ENCODE measurements at regions not wholly inside any gene's neighbourhood (a gene's known extent, or its start where the extent isn't known, plus 50 kb on each side); places are given as distances from the start of the nearest gene placed in this dataset.

DNA sequence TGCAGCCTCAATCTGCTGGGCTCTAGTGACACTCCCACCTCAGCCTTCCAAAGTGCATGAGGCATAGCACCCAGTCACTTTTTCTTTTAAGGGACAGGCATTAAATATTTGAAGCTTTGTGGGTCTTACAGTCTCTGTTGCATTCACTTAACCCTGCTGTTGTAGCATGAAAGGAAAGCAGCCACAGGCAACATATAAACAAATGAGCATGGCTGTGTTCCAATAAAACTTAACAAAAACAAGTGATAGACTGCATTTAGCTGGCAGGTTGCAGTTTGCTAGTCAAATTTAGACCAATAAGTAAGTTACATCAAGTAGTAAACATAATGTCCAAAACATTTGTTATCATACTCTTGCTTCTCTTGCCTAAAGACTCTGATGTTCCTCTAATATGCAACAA is 297.3 kb upstream of the MMADHC start:
- FAIRE-seq: no peak
- no TSS peak for BruUV-seq (replicated peaks)
- CTCF ChIA-PET: no interaction called here

More for the DNA sequence above, 297.3 kb upstream of the MMADHC start:
- no peaks in the 10 kb centered on the region for H3K27me3 ChIP-seq (ENCODE audit: control insufficient read depth in 2 of 2, insufficient read depth in 2 of 2, low read length in 2 of 2)
- DNase-seq (ENCODE audit: low read depth, low spot score): peak; percentile 12
- H3K4me2 ChIP-seq (ENCODE audit: insufficient read depth, low read length): no peak overlapping the region
- H3K4me1 ChIP-seq (ENCODE audit: control insufficient read depth, extremely low read depth, insufficient read depth, low read length): no peaks in the 10 kb centered on the region
- H4K20me1 ChIP-seq (replicated peaks; ENCODE audit: control insufficient read depth, extremely low read depth, insufficient read depth, low read length): no peaks in the 10 kb centered on the region
- H3K36me3 ChIP-seq (ENCODE audit: control insufficient read depth in 2 of 2, extremely low read depth in 1 of 2, insufficient read depth in 2 of 2, low read length in 2 of 2): no peaks in the 10 kb centered on the region
- TF ChIP-seq JUN (IDR thresholded peaks at IDR 0.05; ENCODE audit: borderline replicate concordance, insufficient read depth, insufficient read length, low read depth) (no peak), MYC (IDR thresholded peaks at IDR 0.05; ENCODE audit: low read depth, low read length) (no peak), CTCF (IDR thresholded peaks at IDR 0.05; ENCODE audit: extremely low read depth in 1 of 2, insufficient read depth in 1 of 2, low read depth in 1 of 2, low read length in 2 of 2) (no peak), GATA2 (IDR thresholded peaks at IDR 0.05; ENCODE audit: insufficient read depth, insufficient read length, low read depth, low read length) (no peak), POLR2AphosphoS5 (IDR thresholded peaks at IDR 0.05; ENCODE audit: insufficient read depth, low read depth, low read length) (no peak), POLR2A (IDR thresholded peaks at IDR 0.05; ENCODE audit: low read depth, low read length) (no peak), EZH2 (IDR thresholded peaks at IDR 0.05; ENCODE audit: borderline replicate concordance, low read depth, low read length, severe bottlenecking) (no peak), FOS (IDR thresholded peaks at IDR 0.05; ENCODE audit: borderline replicate concordance, insufficient read depth, low read length) (no peak)
- TF ChIP-seq, protein P1, sequence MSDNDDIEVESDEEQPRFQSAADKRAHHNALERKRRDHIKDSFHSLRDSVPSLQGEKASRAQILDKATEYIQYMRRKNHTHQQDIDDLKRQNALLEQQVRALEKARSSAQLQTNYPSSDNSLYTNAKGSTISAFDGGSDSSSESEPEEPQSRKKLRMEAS (IDR thresholded peaks at IDR 0.05; ENCODE audit: insufficient read depth, insufficient read length): no peak
- no peaks in the 10 kb centered on the region for H3K9me1 ChIP-seq (replicated peaks; ENCODE audit: control insufficient read depth, extremely low read depth, insufficient read depth, low read length)
- dilution Hi-C loops (cut with MboI; ENCODE audit: extremely low pct_ligation_motif_present, low sequenced_read_pairs) (no loop called here), intact Hi-C loops (cut with micrococcal nuclease) (no loop called here)
- no peak overlapping the region for H3K9ac ChIP-seq (replicated peaks; ENCODE audit: extremely low read depth, insufficient read depth, low read length)
- no peaks in the 10 kb centered on the region for H3K9me3 ChIP-seq (replicated peaks; ENCODE audit: control insufficient read depth, insufficient read depth, low read length)
- H3K4me3 ChIP-seq (replicated peaks in 1 of 3; ENCODE audit: insufficient read depth in 1 of 3, low read depth in 1 of 3, low read length in 3 of 3): no peak overlapping the region
- H3K79me2 ChIP-seq (ENCODE audit: control insufficient read depth, insufficient read depth, low read length): no peaks in the 10 kb centered on the region
- POLR2A ChIA-PET: no interaction called here
- H2AFZ ChIP-seq (ENCODE audit: low read depth, low read length): no peak overlapping the region
- H3K27ac ChIP-seq (ENCODE audit: insufficient read depth, low read depth, low read length): no peak overlapping the region
